Mucosa of rectum (tissue), 2 donors: ENCODE measurements at regions not wholly inside any gene's neighbourhood (a gene's known extent, or its start where the extent isn't known, plus 50 kb on each side); places are given as distances from the start of the nearest gene placed in this dataset.
"Not testable (repeated sequence)": the region's sequence is repeated elsewhere in the genome, so short reads cannot be mapped to it uniquely, and the experiment has no call there.

Experiments used
- H3K27ac ChIP-seq, 2 donors: one replicate each; pipeline ENCODE4 v1.7.0; 2013; ENCODE audit warnings: inconsistent platforms in 2 of 2, low read depth in 2 of 2, low read length in 2 of 2
- H3K27me3 ChIP-seq, 2 donors: one replicate each; pipeline ENCODE4 v1.7.0; 2013; ENCODE audit warnings: low read length in 2 of 2; ENCODE audit not compliant: control insufficient read depth in 2 of 2, insufficient read depth in 2 of 2
- H3K36me3 ChIP-seq, 2 donors: one replicate each; pipeline ENCODE4 v1.7.0; 2013; ENCODE audit warnings: low read length in 2 of 2; ENCODE audit not compliant: control insufficient read depth in 2 of 2, insufficient read depth in 2 of 2
- H3K4me1 ChIP-seq, 2 donors: one replicate each; pipeline ENCODE4 v1.7.0; 2013; ENCODE audit warnings: low read length in 2 of 2, mild to moderate bottlenecking in 1 of 2; ENCODE audit not compliant: control insufficient read depth in 2 of 2, insufficient read depth in 2 of 2
- H3K4me3 ChIP-seq, 2 donors: one replicate each; pipeline ENCODE4 v1.7.0; 2013; ENCODE audit warnings: low read length in 2 of 2
- H3K9ac ChIP-seq, 2 donors: one replicate each; pipeline ENCODE4 v1.7.0; 2013; ENCODE audit warnings: low read length in 2 of 2, low read depth in 1 of 2, mild to moderate bottlenecking in 1 of 2
- H3K9me3 ChIP-seq, 2 donors: one replicate each; pipeline ENCODE4 v1.7.0; 2013; ENCODE audit warnings: low read length in 2 of 2; ENCODE audit not compliant: control insufficient read depth in 2 of 2
- donor health status: healthy.
- donor health status: Normal muscosa, but diverticular disease.

DNA sequence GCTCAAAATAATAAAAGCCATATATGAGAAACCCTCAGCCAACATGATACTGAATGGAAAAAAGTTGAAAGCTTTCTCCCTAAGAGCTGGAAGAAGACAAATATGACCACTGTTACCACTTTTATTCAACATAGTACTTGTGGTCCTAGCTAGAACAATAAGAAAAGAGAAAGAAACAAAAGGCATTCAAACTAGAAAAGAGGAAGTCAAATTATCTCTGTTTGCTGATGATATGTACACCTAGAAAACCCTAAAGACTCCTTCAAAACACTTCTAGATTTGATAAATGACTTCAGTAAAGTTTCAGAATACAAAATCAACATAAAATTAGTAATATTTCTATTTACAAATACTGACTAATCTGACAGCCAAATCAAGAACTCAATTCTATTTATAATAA, 328.8 kb upstream of the GCFC2 start:
- Histone ChIP-seq H3K27me3 (no peaks in the 10 kb centered on the region), H3K27ac (no peak overlapping the region), H3K4me1 (no peaks in the 10 kb centered on the region), H3K4me3 (no peak overlapping the region), H3K9ac (no peak overlapping the region), H3K36me3 (no peaks in the 10 kb centered on the region), H3K9me3 (no peaks in the 10 kb centered on the region)

DNA sequence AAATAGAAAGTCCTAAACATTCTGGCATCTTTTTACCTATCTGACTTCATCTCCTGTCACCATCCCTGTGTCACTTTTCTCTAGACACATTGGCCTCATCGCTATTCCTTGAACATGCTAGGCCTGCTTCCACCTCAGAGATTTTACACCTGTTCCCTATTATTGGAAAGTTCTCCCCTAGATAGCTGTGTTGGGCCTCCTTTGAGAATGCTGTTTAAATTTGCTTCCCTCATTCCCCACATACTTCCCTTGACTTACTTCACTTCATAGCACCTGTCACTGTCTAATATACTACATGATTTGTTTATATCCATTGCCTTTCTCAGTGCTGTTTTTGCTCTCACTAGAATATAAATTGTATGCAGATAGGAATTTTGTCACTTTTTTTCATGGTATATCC, 317.0 kb upstream of the GCFC2 start:
- H3K27me3 ChIP-seq = no peaks in the 10 kb centered on the region
- no peaks in the 10 kb centered on the region for H3K36me3 ChIP-seq
- no peak overlapping the region for H3K27ac ChIP-seq
- no peak overlapping the region for H3K4me3 ChIP-seq
- no peak overlapping the region for H3K9ac ChIP-seq
- no peaks in the 10 kb centered on the region for H3K9me3 ChIP-seq
- H3K4me1 ChIP-seq = no peaks in the 10 kb centered on the region

DNA sequence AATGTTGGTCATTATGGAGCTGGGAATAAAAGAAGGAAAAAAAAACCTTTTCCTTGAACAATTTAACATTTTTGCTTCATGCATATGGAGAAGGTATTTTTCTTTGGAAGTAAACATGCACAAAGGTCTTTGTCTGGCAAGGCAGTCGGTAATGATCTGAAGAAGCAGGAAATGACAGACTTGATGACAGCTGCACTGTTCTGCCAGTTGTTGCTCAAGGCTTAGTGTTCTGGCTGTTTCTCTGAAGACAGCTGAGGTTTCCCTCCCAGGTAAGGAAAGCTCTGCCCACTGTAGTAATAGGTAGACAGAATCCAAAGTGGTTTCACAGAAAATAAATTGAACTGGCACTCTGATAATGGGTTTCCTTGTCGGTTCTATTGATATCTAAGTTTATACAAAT, 308.4 kb upstream of the GCFC2 start:
- Histone ChIP-seq H3K4me3 (no peak overlapping the region), H3K27me3 (no peaks in the 10 kb centered on the region), H3K36me3 (no peaks in the 10 kb centered on the region), H3K27ac (no peak overlapping the region), H3K4me1 (no peaks in the 10 kb centered on the region), H3K9me3 (no peaks in the 10 kb centered on the region), H3K9ac (no peak overlapping the region)

DNA sequence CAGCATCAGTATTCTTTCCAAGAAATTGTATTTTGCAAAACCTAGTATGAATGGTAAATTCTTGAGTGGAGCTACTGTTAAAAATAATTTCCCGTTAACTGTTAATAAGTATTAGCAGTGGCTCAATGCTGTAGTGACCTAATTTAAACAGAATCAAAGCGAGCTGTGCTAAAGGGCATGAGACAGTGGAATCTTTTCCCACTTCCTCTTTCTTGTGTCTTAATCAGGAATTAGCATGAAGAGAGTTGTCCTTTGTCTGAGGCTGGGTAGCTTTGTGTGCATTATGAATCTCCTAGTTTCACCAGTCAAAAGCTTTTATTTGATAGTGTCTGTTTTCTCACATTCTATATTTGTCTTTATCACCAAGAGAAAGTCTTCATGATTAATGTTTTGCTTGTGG, 298.8 kb upstream of the GCFC2 start:
- no peaks in the 10 kb centered on the region for H3K36me3 ChIP-seq
- no peak overlapping the region for H3K4me3 ChIP-seq

DNA sequence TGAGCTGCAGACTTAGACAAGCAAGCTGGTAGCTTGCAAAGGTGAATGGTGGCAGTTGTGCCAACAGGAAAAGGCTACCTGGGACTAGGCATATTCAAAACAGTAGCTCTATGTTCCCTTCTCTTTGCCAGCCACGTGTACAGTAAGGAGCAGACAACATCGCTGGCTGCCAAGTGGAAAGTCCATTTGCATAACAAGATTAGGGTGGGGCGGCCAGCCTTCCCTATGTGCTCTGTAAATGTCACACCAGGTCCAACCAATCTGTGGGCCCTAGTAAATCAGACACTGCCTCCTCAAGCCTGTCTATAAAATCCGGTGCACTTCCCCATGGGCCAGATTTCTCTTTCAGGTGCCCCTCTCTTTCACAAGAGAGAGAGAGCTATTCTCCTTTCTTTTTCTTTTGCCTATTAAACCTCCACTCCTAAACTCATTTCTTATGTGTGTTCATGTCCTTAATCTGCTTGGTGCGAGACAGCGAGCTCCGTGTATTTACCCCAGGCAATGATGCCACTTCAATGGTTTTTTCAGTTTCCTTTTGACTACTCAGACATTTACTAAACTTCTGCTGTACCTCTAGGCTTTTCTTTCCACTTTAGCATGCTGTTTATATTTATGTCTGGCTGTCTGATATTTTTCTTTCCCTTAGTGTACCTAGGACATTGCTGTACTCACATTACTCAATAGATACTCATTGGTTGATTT, 297.4 kb upstream of the GCFC2 start:
- Histone ChIP-seq H3K9ac (peak overlapping the region in 1 of 2 donors; percentile 26), H3K4me1 (no peaks in the 10 kb centered on the region), H3K27me3 (no peaks in the 10 kb centered on the region), H3K27ac (peak overlapping the region; percentile 40 to 71), H3K4me3 (peak overlapping the region; percentile 14 to 46), H3K9me3 (no peaks in the 10 kb centered on the region), H3K36me3 (no peaks in the 10 kb centered on the region)

More for the DNA sequence above, 298.8 kb upstream of the GCFC2 start:
- no peak overlapping the region for H3K9ac ChIP-seq
- H3K27me3 ChIP-seq = no peaks in the 10 kb centered on the region
- no peak overlapping the region for H3K27ac ChIP-seq
- H3K9me3 ChIP-seq = no peaks in the 10 kb centered on the region
- no peaks in the 10 kb centered on the region for H3K4me1 ChIP-seq

DNA sequence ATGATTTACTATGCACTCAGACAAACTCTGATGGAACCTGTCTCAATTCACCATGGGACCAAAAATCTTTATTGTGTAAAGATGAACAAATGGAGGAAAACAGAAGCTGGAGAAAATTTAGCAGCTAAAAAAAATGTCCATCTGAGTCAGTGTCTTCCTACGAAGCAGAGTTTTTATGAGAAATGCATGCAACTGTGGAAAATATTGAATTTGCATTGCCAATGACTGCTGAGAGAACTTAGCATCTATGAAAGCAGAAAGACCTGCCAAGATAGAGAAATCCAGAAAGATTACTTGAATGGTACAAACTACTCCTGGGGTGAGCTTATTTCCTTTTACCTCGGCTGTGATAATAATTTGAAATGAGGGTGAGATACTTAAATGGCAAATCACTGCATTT, 289.7 kb upstream of the GCFC2 start:
- H3K27ac ChIP-seq = no peak overlapping the region
- no peak overlapping the region for H3K4me3 ChIP-seq
- no peak overlapping the region for H3K9ac ChIP-seq
- no peaks in the 10 kb centered on the region for H3K27me3 ChIP-seq
- H3K4me1 ChIP-seq = no peaks in the 10 kb centered on the region
- no peaks in the 10 kb centered on the region for H3K36me3 ChIP-seq
- peaks cover 0 to 2% of the 10 kb centered on the region in 2 donors for H3K9me3 ChIP-seq

DNA sequence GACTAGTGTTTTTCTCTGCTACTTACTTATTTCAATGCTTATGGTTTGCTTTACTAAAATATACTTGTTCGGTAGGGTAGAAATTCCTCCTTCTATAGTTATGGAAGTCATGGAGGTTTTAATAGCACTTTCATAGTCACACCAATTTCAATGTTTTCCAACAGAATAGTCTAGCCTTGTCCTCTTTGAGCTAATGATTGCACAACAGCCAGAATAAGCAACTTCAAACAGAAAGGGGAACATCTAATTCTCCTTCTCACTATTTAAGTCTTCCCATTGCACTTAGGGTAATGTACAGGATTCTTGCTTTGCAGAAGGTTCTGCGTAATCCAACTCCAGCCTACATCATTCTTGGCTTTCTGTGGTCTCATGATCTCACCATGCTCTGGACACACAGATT, 287.7 kb upstream of the GCFC2 start:
- no peaks in the 10 kb centered on the region for H3K4me1 ChIP-seq
- no peaks in the 10 kb centered on the region for H3K27me3 ChIP-seq
- H3K27ac ChIP-seq = no peak overlapping the region
- peaks cover 4% of the 10 kb centered on the region in 2 donors for H3K9me3 ChIP-seq
- H3K9ac ChIP-seq = no peak overlapping the region
- no peak overlapping the region for H3K4me3 ChIP-seq
- H3K36me3 ChIP-seq = no peaks in the 10 kb centered on the region

DNA sequence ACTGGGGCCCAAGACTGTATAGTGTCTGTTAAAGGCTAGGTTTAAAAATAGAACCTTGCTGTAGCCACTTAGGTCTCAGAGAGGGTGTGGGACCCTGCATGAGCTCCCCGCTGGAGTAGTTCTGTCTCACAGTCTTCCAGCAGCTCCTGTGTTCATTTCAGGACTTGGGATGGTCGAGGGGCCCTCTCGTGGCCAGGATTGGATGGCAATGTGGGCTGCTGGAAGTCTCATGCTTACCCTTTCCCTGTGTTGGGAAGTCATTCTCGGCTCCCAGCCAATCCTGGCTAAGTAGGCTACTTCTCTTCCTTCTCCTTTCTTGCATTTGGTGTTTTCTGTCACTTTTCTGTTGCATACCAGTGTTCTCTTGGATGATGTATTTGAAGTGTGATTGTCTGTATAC, 284.0 kb upstream of the GCFC2 start:
- Histone ChIP-seq H3K9ac (no peak overlapping the region), H3K36me3 (no peaks in the 10 kb centered on the region), H3K27me3 (no peaks in the 10 kb centered on the region), H3K9me3 (peaks cover 4% of the 10 kb centered on the region in 2 donors), H3K4me3 (no peak overlapping the region), H3K27ac (no peak overlapping the region), H3K4me1 (no peaks in the 10 kb centered on the region)

DNA sequence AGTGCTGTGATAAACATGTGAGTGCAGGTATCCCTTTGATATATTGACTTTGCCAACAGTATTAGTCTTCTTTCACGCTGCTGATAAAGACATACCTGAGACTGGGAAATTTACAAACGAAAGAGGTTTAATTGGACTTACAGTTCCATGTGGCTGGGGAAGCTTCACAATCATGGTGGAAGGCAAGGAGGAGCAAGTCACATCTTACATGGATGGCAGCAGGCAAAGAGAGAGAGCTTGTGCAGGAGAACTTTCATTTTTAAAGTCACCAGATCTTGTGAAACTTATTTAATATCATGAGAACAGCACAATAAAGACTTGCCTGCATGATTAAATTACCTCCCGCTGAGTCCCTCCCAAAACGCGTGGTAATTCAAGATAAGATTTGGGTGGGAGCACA, 277.9 kb upstream of the GCFC2 start:
- H3K9me3 ChIP-seq, H3K4me1 ChIP-seq, H3K27ac ChIP-seq, H3K36me3 ChIP-seq, H3K9ac ChIP-seq, H3K4me3 ChIP-seq, H3K27me3 ChIP-seq: not testable (repeated sequence)

DNA sequence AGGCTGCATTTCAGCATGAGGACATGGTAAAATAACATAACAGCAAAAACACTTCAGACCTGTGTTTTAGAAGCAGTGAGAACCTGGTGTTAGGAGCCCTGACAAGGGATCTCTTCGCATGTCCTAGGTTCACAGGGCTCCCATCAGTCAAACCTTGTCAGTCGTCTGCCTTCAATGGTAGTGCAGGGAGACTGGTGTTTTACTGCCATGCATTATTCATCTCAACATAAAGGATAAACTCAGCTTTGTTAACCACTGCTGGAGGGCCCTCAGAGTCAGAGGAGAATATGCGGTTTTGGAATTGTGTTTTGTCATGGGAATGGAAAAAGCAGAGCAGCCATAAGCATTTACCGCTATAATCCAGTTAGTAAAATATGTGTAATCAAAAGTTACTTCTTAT, 275.9 kb upstream of the GCFC2 start:
- no peak overlapping the region for H3K27ac ChIP-seq
- H3K27me3 ChIP-seq = no peaks in the 10 kb centered on the region
- H3K4me1 ChIP-seq = no peaks in the 10 kb centered on the region
- H3K9ac ChIP-seq = no peak overlapping the region
- H3K36me3 ChIP-seq = no peaks in the 10 kb centered on the region
- no peak overlapping the region for H3K4me3 ChIP-seq
- H3K9me3 ChIP-seq = no peaks in the 10 kb centered on the region

DNA sequence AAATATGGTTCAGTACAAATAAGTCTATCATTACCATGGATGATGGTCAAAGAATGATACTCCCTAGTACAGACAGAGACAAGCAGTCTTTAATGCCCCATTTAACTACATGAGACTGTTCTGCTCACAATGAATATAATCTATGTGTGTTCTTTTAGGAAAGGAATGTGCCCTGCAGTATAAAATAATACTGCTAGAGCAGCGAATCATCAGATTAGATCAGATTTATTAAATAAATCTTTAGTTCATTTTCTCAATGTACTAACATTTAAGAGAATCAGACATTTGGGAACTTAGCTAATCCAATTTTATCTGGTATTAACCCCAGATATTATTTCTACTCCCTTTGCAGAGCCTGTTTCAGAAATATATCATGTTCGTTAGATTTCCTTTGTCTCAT, 272.0 kb upstream of the GCFC2 start:
- no peak overlapping the region for H3K4me3 ChIP-seq
- no peaks in the 10 kb centered on the region for H3K27me3 ChIP-seq
- no peaks in the 10 kb centered on the region for H3K4me1 ChIP-seq
- no peaks in the 10 kb centered on the region for H3K36me3 ChIP-seq
- H3K9ac ChIP-seq = no peak overlapping the region
- H3K9me3 ChIP-seq = peaks cover 0 to 2% of the 10 kb centered on the region in 2 donors
- H3K27ac ChIP-seq = no peak overlapping the region
